Epithelial cell of esophagus (primary cell): ENCODE measurements at regions not wholly inside any gene's neighbourhood (a gene's known extent, or its start where the extent isn't known, plus 50 kb on each side); places are given as distances from the start of the nearest gene placed in this dataset.
"Not testable (repeated sequence)": the region's sequence is repeated elsewhere in the genome, so short reads cannot be mapped to it uniquely, and the experiment has no call there.

ENCODE experiments used
- DNase-seq: peaks from one replicate; pipeline ENCODE4 v3.0.0; 2010; ENCODE audit warnings: low read depth
- H3K4me3 ChIP-seq: 2 replicates; pipeline ENCODE4 v1.5.1; 2011; ENCODE audit warnings: mild to moderate bottlenecking, low read length, control low read depth
- CTCF ChIP-seq: IDR thresholded peaks from 2 replicates; pipeline ENCODE4 v1.5.1; 2011; ENCODE audit warnings: low read depth, mild to moderate bottlenecking, low read length, control low read depth, inconsistent platforms; ENCODE audit not compliant: insufficient read depth; ENCODE audit errors: missing control alignments

- TF ChIP-seq CTCF = no peak
- DNase-seq = no peak
- H3K4me3 ChIP-seq = no peak overlapping the region
Observed at GRCh38 chr3:76308541-76308940, 523.2 kb upstream of the ZNF717 start.

GRCh38 chr3:76310089-76310488 is 524.7 kb upstream of the ZNF717 start:
- TF ChIP-seq CTCF = no peak
- no peak overlapping the region for H3K4me3 ChIP-seq

DNA sequence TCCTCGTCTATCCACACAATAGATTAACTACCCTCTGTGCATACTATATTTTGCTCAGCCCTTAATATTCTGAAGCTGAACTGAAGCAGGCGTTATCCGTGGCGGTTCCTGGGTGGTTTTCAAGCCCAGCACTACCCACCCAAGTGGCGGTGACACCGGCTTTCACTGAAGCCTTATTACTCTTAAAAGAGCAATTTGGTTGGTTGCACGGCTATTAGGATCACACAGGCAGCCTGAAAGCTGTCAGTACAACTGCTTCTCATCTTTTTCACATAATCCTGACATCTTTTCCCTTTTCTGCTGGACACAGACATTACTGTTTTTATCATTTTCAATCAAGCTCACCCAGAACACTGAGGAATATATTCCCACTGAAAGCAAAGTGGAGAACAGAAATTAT is 525.3 kb upstream of the ZNF717 start:
- no peak for TF ChIP-seq CTCF
- no peak overlapping the region for H3K4me3 ChIP-seq
- DNase-seq = no peak

More at GRCh38 chr3:76310089-76310488, 524.7 kb upstream of the ZNF717 start:
- no peak for DNase-seq

DNA sequence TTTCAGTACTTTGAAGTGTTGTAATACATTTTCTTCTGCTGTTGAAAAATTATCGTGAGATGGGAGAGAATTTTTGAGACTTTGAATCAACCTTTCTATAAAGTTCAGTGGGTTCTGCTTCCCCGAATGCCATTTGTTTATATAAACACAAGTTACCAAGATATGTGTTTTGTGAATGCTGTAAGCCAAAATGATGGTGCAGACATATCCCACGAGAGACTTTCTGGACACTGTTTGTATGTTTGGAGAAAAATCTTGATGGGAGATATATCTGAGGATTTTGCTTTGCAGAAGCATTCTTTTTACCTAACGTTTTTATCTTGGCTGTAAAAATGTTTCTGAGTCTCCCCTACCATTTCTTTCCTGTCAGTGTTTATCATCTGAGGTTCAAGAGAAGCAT is 526.6 kb upstream of the ZNF717 start:
- H3K4me3 ChIP-seq = no peak overlapping the region
- TF ChIP-seq CTCF = no peak
- DNase-seq = no peak

GRCh38 chr3:76315906-76316305 is 530.6 kb upstream of the ZNF717 start:
- H3K4me3 ChIP-seq, DNase-seq: not testable (repeated sequence)

GRCh38 chr3:76321614-76322013 is 536.3 kb upstream of the ZNF717 start:
- DNase-seq = no peak
- no peak for TF ChIP-seq CTCF
- no peak overlapping the region for H3K4me3 ChIP-seq

DNA sequence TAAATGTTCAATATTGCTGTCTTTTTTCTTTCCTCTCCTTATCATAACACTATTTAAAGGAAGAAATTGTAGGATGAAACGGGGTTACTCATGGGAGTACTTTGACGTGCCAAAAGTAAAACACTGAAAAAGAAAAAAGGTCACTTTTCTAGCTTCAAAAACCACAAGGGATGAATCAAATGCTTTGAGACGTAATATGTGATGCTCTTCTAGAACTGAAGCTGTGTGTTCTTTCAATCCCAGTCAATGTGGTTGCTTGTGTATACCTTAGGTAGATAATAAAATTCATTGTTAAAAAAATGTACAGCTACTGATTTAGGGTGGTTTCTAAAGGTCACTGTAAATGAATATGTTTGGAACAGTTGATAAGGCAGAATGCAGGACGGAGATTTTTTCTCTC is 538.8 kb upstream of the ZNF717 start:
- no peak for DNase-seq
- no peak for TF ChIP-seq CTCF
- no peak overlapping the region for H3K4me3 ChIP-seq

GRCh38 chr3:76345878-76346277 is 560.5 kb upstream of the ZNF717 start:
- no peak for DNase-seq
- no peak overlapping the region for H3K4me3 ChIP-seq
- no peak for TF ChIP-seq CTCF
